ENCODE measurements at regions not wholly inside any gene's neighbourhood (a gene's known extent, or its start where the extent isn't known, plus 50 kb on each side); places are given as distances from the start of the nearest gene placed in this dataset.

- TF ChIP-seq CTCF (conservative IDR thresholded peaks at IDR 0.05; ENCODE audit: low read depth in 2 of 2) (no peak), EZH2 (IDR thresholded peaks at IDR 0.05; ENCODE audit: low read depth, unreplicated experiment) (no peak), EZH2phosphoT487 (IDR thresholded peaks at IDR 0.05; ENCODE audit: unreplicated experiment) (no peak), REST (IDR thresholded peaks at IDR 0.05; ENCODE audit: unreplicated experiment) (no peak), STAT1 (IDR thresholded peaks at IDR 0.05; ENCODE audit: unreplicated experiment) (no peak)
Measured at GRCh38 chr7:16084875-16085274, 336.5 kb downstream of the CRPPA start.

All from GM23338 (cell line).